ENCODE measurements at regions not wholly inside any gene's neighbourhood (a gene's known extent, or its start where the extent isn't known, plus 50 kb on each side); places are given as distances from the start of the nearest gene placed in this dataset.

- Histone ChIP-seq H3K36me3 (ENCODE audit: control insufficient read depth, insufficient read depth, low read length) (no peaks in the 10 kb centered on the region), H4K5ac (ENCODE audit: low read depth, low read length) (no peak overlapping the region), H2BK20ac (ENCODE audit: low read depth, low read length) (no peak overlapping the region), H3K14ac (replicated peaks; ENCODE audit: low read depth, low read length) (no peak overlapping the region), H3K9me3 (ENCODE audit: control insufficient read depth, insufficient read depth, low read length) (peaks cover 44% of the 10 kb centered on the region), H3K9me1 (ENCODE audit: insufficient read depth, low read length) (no peaks in the 10 kb centered on the region), H3K56ac (ENCODE audit: extremely low read depth, insufficient read depth, low read length) (no peak overlapping the region), H4K91ac (ENCODE audit: insufficient read depth, low read depth, low read length) (no peak overlapping the region), H3K4me2 (ENCODE audit: low read depth, low read length) (no peak overlapping the region), H3K4me1 (ENCODE audit: control insufficient read depth, insufficient read depth, low read length) (no peaks in the 10 kb centered on the region), H3K23ac (ENCODE audit: low read depth, low read length) (no peak overlapping the region), H2AFZ (replicated peaks; ENCODE audit: low read length, poor library complexity) (no peak overlapping the region), H4K20me1 (ENCODE audit: insufficient read depth, low read length) (no peaks in the 10 kb centered on the region), H3K9ac (ENCODE audit: low read depth, low read length) (no peak overlapping the region), H3K4me3 (ENCODE audit: insufficient read depth, low read depth, low read length) (no peak overlapping the region), H2AK5ac (ENCODE audit: low read depth, low read length) (no peak overlapping the region), H3K27me3 (ENCODE audit: control insufficient read depth, insufficient read depth, low read length) (no peaks in the 10 kb centered on the region), H3K18ac (ENCODE audit: low read depth, low read length) (no peak overlapping the region), H2BK120ac (ENCODE audit: low read depth, low read length) (no peak overlapping the region), H3K4ac (ENCODE audit: low read depth, low read length) (no peak overlapping the region), H3K79me1 (ENCODE audit: low read depth in 1 of 2, low read length in 2 of 2) (no peaks in the 10 kb centered on the region), H2BK5ac (ENCODE audit: low read depth, low read length, poor library complexity, severe bottlenecking) (no peak overlapping the region), H3K27ac (ENCODE audit: insufficient read depth, low read length) (no peak overlapping the region), H4K8ac (ENCODE audit: low read depth in 2 of 2, low read length in 2 of 2) (no peak overlapping the region), H2BK15ac (ENCODE audit: low read depth, low read length) (no peak overlapping the region), H2AK9ac (replicated peaks; ENCODE audit: low read depth, low read length, poor library complexity) (no peak overlapping the region)
- ATAC-seq (ENCODE audit: low read depth) (no peak), DNase-seq (no peak)
- in situ Hi-C loops (cut with MboI; ENCODE audit: low sequenced_read_pairs) (no loop called here), dilution Hi-C loops (cut with HindIII; ENCODE audit: low sequenced_read_pairs, unreplicated experiment) (no loop called here), intact Hi-C loops (cut with micrococcal nuclease) (no loop called here)
- ChIA-PET CTCF (no interaction called here), POLR2A (ENCODE audit: unreplicated experiment) (no interaction called here)
- TF ChIP-seq FOS (IDR thresholded peaks at IDR 0.05; ENCODE audit: low read depth, low read length) = no peak
- no peak for TF ChIP-seq RCOR1 (IDR thresholded peaks at IDR 0.05; ENCODE audit: insufficient replicate concordance, low read length)
- no peak for TF ChIP-seq MAZ (IDR thresholded peaks at IDR 0.05; ENCODE audit: borderline replicate concordance, low read depth, low read length)
- TF ChIP-seq USF2 (IDR thresholded peaks at IDR 0.05; ENCODE audit: low read depth, low read length) = no peak
- no peak for TF ChIP-seq MXI1 (IDR thresholded peaks at IDR 0.05; ENCODE audit: borderline replicate concordance, low read depth, low read length)
- no peak for TF ChIP-seq MAFK (IDR thresholded peaks at IDR 0.05; ENCODE audit: low read depth, low read length)
- TF ChIP-seq CTCF (conservative IDR thresholded peaks at IDR 0.05; ENCODE audit: low read depth, low read length) = no peak
- TF ChIP-seq ELK1 (IDR thresholded peaks at IDR 0.05; ENCODE audit: borderline replicate concordance, low read depth, low read length) = no peak
- no peak for TF ChIP-seq CHD1 (IDR thresholded peaks at IDR 0.05; ENCODE audit: low read depth, low read length)
- no peak for TF ChIP-seq BHLHE40 (IDR thresholded peaks at IDR 0.05; ENCODE audit: low read depth, low read length)
- TF ChIP-seq NFE2L2 (IDR thresholded peaks at IDR 0.05; ENCODE audit: low read depth, low read length) = no peak
- no peak for TF ChIP-seq RFX5 (IDR thresholded peaks at IDR 0.05; ENCODE audit: low read depth, low read length)
- no TSS peak for BruUV-seq (replicated peaks)
- no CpG with 5 or more reads among the region's 11 CpGs for WGBS, 2 experiments (ENCODE audit: extremely low coverage in 2 of 2, insufficient read length in 1 of 2)
Observed at GRCh38 chr1:4425892-4426291, 228.5 kb upstream of the AJAP1 start.
